ENCODE measurements at regions not wholly inside any gene's neighbourhood (a gene's known extent, or its start where the extent isn't known, plus 50 kb on each side); places are given as distances from the start of the nearest gene placed in this dataset.

GRCh38 chr2:220653776-220654175 lies 918.3 kb downstream of the EPHA4 start:
- DNase-seq (ENCODE audit: low read depth) = no peak

GRCh38 chr2:220654322-220654721 lies 917.8 kb downstream of the EPHA4 start:
- no peak for DNase-seq (ENCODE audit: low read depth)

DNA sequence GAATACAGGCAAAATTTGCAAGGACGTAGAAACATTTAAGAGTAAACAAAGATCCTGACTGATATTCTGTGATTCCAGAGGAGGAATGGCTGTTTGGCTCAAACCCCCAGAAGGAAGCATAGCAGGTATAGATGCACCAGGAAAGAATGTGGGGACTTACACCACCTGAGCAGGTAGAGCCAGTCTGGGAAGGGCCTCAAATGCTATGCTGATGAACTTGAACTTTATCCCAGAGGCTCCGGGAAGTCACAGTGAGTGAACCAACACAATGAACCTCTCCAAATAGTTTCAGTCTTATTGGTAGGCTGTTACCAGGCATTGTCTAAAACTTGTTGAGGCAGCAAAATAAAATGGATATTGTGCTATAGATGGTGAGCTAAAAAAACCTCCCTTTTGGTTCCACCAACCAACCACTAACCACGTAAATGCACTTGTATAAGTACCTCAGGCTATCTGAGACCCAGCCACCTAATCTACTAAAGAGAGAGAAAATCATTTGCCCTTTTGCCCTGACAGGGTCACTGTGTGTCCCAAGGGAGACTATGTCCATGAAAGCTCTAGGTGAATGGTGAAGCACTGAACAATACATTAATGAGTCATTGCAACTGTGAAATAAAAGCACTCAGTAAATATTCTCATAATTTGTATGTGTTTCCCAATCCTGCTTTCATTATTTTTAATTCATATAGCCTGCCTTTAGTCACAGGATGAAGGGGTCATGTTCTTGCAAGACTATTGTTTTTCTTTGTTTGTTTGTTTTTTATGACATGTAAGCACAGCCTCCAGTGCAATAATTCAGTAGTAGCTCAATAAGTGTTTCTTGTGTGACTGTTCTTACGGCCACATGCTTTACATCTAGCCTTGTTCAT lies 911.6 kb downstream of the EPHA4 start:
- no peak for DNase-seq (ENCODE audit: low read depth)

DNA sequence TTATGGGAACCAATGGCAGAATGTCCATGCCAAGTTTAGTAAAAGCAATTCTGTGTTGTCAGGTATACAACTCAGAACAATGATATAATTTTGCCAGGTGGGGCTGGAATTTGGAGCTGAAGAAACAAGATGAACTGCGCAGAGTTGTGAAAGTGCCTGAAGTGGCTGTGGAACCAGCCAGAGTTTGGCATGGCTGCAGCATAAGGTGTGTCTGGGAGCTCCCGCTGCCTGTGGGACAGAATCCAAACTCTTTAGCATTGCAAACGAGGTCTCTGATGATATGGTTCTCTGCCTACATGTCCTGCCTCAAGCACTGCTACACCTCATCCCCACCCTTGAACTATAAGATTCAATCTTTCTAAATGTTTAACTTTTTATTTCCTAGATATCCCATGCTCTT lies 909.7 kb downstream of the EPHA4 start:
- DNase-seq (ENCODE audit: low read depth) = no peak

DNA sequence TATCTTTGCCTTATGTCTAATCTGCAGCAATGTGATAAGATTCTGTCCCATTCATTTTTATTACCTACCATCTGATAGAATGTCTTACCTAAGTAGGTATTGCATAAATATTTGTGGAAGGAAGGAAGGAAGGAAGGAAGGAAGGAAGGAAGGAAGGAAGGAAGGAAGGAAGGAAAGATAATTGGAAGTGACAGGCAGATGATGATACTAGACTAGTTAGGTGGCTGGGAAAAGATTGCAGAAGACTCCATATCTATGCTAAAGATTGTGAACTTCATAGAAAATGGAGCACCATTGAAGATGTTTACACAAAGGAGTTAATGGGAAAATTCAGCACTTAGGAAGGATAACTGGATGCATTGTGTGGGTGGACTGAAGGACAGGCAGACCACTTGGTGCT lies 909.0 kb downstream of the EPHA4 start:
- no peak for DNase-seq (ENCODE audit: low read depth)

- no peak for DNase-seq (ENCODE audit: low read depth)
Measured at GRCh38 chr2:220664272-220665107, 907.6 kb downstream of the EPHA4 start.

DNA sequence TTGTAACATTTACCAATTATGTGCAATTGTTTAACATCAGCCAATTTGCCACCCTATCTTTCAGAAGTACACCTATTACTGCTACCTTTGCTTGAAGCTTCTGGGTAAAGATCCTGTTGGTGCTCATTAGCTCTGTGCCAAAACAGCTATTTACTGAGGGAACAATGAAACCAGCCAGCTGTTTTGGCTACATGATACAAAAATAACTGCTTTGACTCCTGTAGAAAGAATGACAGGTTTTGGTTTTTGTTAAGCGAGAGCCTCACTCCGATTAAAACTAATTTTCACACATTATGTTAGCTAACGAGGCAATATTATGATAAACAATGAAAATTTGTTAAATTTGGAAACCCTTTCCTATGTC lies 907.0 kb downstream of the EPHA4 start:
- no peak for DNase-seq (ENCODE audit: low read depth)

DNA sequence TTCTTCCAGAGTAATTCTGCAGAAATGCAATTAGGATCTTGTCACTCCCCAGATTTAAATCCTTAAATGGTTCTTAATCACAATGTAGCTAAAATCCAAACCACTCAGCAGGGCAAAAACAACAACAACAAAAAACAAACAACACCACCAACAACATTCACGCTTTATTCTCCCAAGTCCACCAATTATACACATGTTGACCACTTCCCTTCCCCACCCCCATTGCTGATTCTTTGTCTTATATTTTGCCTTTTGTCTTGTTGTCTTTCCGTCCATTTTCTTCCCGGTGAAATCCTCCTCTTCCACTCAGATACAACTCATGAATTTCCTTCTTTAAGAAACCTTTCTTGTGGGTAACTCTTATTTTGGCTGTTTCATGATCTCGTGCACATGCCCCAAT lies 902.8 kb downstream of the EPHA4 start:
- DNase-seq (ENCODE audit: low read depth) = no peak

DNA sequence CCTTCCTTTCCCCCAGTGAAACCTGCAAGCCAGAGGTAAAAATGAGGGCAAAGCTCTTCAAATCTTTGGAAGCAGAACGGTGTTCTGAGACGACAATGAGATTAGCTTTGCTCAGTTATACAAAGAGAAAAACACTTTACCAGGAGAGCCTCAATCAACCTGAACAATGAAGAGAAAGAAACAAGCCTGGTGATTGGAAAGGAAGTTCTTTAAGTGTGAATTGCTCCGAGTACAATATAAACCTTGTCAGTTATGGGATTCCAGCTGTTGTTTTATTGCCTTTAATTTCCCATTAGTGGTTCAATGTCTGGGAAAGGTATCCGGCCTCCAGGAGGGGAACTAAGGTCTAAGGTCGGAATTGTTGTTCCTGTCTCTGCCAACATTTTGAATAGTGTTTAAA lies 901.6 kb downstream of the EPHA4 start:
- no peak for DNase-seq (ENCODE audit: low read depth)

DNA sequence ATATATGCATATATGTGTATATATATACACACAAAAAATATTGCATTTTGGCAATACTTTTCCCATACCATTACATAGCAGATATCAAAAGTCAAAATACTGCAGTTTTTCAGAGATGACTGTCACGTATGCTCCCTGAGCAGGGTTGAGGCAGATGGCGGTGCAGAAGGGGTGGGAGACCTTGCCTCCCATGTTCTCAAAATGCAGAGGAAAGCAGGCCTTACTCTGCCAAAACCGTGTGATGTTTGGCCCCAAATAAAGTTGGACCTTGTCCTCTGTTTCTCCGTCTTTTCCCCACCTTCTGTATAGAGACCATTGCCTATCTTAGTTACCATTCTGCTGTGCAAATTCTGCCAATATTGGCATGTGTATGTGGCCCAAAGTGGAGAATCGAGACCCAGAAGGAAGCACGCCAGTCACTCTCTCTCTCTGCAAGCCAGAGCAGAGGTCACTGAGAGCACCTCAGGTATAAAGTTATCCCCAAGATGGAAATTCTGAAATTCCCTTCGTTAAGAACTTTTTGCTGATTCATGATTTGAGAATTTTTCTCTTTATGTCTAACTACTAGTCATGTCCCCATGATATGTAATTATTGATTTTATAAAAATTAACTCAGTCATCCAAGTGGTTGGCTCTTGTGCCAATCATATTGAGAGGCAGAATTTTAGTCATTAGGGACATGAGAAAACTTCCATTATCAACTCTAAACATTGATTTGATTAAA lies 898.8 kb downstream of the EPHA4 start:
- DNase-seq (ENCODE audit: low read depth) = no peak

GRCh38 chr2:220674033-220674432 lies 898.1 kb downstream of the EPHA4 start:
- no peak for DNase-seq (ENCODE audit: low read depth)

DNA sequence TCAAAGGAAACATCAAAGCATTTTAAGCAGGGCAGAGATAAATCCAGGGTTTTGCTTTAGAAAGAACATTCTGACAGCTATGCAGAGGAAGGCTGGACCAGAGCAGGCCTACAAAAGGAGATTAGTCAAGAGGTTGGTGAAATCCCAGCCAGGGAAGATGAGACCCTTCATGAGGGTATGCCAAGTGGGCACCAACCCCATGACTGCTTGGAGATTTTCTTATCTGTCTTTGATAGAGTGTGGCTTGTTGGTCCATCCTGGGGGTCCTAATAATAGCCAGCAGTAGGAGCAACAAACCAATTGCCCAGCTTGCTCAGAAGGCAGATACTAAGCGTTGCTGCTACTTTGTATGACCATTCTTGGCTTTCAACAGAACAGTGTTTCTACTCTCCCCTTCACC lies 895.4 kb downstream of the EPHA4 start:
- no peak for DNase-seq (ENCODE audit: low read depth)

DNA sequence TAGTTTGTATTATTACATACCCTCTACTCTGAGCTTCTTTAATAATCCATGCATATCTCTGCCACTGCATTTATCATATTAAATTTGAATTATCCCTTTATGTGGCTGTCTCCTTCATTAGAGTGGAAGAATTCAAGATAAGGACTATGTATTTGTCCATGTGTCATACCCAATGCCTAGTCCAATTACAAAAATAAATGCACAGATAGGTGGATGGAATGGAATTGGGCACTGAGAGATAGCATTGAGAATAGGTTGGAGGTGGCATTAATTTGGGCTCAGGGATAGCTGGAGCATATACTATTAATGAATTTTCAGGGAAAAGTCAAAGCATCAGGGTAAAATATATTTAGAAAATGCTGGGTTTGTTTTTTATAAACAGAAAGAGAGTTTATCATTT lies 893.2 kb downstream of the EPHA4 start:
- DNase-seq (ENCODE audit: low read depth) = no peak

DNA sequence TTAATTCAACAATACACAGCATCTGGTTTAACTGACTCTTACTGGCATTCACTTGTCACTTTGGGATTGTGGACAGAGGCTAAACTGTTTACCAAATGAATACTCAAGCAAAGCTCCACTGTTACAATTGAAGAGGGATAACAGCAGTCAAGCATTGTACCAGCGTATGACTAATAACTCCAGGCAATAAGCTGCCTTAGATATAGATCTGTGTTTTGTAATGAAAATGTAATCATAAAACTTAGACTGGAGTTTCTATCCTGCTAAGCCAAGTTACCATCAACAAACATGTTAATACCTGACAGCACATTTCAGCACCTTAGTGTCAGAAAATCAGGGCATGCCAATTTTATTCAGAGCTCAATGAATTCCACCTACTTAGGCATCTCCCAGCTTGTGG lies 889.5 kb downstream of the EPHA4 start:
- DNase-seq (ENCODE audit: low read depth) = no peak

- DNase-seq (ENCODE audit: low read depth) = no peak
Measured at GRCh38 chr2:220684099-220684498, 888.0 kb downstream of the EPHA4 start.

GRCh38 chr2:220687231-220687843 lies 884.8 kb downstream of the EPHA4 start:
- DNase-seq (ENCODE audit: low read depth) = peak; percentile 39

GRCh38 chr2:220695397-220696279 lies 876.5 kb downstream of the EPHA4 start:
- no peak for DNase-seq (ENCODE audit: low read depth)

GRCh38 chr2:220696280-220696669 lies 875.8 kb downstream of the EPHA4 start:
- DNase-seq (ENCODE audit: low read depth) = no peak

DNA sequence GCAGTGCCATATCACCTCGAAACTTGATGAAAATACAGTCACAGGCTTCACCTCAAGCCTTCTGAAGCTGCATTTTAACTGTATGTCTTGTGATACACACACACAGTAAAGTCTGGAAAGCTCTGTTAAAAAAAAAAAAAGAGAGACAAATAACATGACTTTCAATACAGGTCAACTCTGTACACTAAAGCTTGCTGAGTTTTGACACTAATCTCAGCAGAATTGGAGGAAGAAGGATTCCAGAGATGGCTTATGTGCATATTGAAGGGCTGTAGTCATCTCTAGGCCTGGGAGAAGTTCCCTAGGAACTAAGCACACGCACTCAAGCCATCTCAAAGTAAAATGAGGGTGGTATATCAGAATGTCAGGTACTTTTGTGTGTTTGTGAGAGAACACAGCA lies 875.1 kb downstream of the EPHA4 start:
- no peak for DNase-seq (ENCODE audit: low read depth)

DNA sequence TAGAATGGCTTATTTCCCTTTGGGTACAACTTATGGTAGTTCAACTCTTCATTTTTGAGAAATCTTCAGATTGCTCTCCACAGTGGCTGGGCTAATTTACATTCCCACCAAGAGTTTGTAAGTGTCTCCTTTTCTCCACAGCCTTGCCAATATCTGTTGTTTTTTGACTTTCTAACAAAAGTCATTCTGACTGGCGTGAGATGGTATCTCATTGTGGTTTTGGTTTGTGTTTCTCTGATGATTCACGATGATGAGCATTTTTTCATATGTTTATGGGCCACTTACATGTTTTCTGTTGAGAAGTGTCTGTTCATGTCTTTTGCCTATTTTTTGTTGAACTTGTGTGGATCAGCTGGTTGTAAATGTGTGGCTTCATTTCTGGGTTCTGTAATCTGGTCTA lies 871.0 kb downstream of the EPHA4 start:
- no peak for DNase-seq (ENCODE audit: low read depth)

GRCh38 chr2:220703279-220703678 lies 868.8 kb downstream of the EPHA4 start:
- no peak for DNase-seq (ENCODE audit: low read depth)
